Smooth muscle cell of the brain vasculature (primary cell): ENCODE measurements at regions not wholly inside any gene's neighbourhood (a gene's known extent, or its start where the extent isn't known, plus 50 kb on each side); places are given as distances from the start of the nearest gene placed in this dataset.
"Not testable (repeated sequence)": the region's sequence is repeated elsewhere in the genome, so short reads cannot be mapped to it uniquely, and the experiment has no call there.

Source experiments
- DNase-seq: peaks from one replicate; pipeline ENCODE4 v3.0.0-alpha.2; 2012; ENCODE audit warnings: low read depth, low spot score

DNA sequence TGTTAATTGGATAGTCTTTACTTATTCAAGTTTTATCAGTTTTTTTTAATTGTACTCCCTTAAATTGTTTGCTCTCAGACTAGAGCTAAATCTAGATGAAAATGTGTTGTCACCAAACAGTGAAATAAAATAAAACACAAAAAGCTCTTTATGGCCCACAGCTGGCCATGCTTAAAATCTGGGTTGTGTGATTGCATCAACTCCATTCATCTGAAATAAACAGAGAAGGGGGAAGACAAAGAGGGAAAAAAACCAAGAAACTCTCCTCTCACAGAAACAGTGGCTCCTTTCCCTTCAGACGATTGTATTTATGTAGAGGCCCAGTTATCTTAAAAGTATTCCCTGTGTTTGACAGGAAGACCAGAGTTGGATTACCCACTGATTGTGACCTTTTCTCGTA is 422.4 kb downstream of the IRX1 start:
- no peak for DNase-seq

DNA sequence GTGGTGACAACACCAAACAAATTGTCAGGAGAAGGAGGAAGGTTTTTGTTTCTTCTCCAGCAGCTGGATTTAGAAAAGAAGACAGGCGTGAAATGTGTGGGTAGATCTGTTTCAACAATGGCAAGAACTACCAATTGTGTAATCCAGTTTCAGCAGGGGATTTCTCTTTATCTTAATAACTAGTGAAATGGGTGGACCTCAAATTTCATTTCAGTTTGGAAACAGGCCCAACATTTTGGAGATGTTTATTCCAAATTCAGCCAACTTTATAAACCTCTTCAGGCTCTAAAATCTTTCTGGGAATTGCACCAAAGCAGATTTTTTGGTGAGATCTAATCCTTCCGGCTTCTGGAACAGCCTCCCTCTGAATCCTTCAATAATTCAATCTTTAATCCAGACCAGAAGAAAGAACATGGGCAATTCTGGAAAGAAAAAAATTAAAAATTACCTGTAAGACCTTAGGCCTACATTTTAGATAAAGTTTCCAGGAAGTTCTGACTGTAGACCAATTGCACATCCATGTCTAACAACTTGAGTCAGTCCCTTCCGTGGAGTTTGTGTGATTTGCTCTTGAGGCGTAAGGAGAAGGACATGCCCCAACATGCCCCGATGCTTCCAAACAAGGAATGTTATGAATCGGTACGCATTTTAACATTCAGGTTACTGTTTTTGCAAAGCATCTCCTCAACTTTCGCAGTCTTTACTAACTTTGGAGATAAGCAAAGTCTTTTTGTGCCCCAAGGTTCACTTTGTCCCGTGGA is 423.6 kb downstream of the IRX1 start:
- DNase-seq: no peak

DNA sequence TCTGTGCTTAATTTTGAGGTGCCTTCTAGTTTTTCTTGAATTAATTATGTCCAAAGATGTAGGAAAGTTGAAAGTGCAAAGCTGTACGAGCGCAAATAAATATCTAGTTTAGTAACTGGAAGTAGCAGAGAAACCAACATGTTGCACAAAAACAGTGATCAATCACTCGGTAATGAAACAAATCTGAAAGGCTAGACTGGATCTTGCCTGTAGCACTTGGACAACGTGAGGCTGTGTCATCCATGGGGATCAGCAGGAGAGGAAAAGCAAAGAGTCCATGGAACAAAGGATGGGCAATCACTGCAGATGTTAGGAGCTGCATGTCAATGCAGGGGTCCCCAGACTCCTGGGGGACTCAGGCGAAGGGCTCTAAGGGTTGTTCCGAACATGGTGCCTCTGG is 424.2 kb downstream of the IRX1 start:
- DNase-seq: no peak

DNA sequence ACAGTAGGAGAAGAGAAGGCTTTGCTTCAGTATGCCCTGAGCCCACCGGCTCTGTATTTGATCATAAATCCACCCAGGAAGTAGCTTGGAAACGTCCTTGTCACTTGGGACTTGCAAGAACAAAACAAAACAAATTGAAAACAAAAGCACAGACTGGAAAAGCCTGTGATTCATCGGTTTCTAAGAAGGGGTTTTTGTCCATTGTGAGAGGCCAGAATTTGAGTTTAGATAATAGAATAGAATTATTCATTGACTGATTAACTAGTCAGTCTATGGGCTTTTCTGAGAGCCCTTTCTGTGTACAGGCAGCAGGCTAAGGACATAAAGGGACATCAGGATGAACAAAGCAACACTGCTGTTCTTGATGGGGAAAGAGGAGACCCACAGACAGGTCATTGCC is 424.8 kb downstream of the IRX1 start:
- no peak for DNase-seq

DNA sequence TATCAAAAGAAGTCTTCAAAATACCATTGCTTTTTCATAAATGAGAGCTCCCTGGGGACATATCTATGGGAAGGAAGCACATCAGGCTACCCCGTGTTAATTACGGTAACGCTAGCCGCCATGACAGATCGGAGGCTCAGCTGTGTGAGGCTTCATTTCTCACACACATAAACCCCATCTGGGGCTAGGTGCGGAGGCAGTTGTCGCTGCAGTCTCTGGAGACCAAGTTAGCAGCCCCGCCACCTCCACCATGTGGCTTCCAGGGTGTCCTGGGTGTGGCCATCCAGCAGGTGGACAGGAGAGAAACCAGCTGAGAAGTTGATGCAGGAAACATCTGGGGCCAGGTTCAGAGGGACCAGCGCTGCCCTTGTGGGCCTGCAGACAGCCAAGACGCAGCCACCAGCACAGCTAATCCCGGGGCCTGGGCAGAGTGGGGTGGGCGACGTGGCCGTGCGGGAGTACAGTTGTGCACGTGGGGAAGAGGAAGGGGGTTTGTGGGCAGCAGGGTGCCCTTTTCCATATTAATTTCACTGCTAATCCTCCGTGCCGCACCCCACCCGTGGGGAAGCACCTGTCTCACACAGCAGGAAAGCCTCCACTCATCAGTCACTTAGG is 426.5 kb downstream of the IRX1 start:
- DNase-seq: no peak

DNA sequence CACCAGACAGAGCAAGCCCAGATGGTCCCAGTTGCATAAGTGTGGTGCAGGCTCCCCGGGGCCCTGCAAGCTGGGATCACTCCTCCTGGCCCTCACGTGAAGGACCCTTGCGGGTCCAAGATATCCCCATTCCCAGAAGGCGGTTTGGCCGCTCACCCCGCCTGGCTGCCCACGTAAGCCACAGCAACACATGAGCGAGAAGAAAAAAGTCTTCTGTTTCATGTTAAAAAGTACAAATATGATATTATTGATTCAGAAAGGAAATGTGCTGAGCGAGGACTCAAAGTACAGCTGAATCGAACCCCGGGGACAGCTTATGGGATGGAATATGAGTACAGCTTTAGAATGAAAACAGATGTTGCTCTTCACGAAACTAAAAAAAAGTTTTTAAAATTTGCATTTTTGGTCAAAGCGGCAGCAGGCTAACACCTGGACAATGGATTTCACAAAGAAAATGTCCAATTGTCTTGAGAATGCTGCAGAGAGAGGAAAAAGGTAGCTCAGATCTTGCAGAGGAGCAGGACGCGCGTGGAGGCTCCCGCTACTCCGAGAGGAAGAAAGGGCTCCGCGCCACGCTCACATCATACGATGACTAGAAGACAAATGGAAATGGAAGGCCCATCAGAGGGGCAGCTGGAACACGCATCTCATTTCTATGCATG is 427.6 kb downstream of the IRX1 start:
- DNase-seq: no peak

DNA sequence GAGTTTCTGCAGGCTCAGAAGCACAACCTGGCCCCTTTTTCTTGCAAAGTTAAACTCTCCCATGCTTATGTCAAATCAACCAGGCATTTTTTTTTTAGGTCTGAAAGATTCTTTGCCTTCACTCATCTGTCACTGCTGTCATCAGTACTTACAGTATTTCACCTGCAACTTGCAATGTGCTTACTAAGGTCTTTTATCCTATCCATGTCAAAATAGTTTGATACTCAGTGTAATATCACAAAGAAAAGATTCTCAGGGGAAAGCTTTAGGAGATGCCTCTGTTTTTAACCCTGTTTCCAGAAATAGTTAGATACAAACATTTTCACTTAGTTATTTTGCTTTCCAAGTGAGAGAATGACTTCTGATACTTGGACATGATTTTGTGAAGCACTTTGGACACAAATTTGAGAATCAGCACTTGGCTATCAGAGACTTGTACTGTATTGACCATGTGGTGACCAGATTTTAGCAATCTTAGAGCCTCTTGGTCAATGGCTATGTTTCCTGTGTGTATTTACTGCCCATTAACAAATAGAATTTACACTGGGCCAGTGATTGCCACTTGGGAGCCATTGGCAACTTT is 428.2 kb downstream of the IRX1 start:
- no peak for DNase-seq

DNA sequence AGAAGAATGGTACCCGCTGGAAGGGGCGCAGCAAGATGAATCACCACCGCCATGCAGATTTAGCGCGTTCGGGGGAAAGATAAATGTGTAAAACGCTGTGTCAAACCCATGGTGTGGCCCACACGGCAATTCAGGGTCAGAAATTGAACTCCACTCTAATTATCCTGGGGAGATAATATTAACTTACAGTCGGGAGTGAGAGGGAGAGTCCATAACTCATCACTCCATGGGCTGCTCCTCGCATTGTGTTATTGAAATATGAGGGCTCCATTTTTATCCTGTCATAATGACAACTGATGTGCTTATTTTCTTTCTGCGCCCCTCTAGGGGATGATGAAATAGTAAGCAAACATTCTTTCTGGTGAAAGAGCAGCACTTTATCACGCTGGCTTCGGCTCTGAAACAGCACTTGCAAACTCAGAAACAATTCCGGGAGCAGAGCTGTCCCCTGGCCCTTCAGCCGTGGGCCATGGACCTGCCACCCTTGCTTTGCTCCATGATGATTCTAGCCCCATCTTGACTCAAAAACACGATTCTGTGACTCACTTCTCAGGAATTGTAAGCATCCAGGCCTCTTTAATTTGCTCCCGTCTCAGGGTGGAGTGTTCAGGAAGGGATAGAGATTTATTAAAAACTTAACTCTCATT is 431.6 kb downstream of the IRX1 start:
- no peak for DNase-seq

DNA sequence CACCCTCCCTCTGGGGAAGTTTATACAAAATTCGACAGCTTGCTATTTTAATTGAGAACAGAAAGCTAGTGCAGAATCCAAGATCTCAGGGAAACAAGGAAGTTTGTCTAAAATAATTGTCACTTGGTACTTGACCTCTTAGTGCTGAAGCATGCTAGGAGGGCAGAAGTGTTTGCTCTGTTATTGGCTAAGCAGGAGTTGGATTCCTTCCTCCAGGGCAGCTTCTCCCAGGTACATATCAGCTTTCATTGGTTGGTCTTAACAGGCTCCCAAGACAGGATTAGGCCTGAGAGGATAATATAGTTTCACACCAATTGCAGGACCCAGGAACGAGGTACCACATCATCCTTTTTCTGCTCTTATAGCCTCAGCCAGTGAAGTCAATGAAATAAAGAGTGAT is 432.8 kb downstream of the IRX1 start:
- no peak for DNase-seq

DNA sequence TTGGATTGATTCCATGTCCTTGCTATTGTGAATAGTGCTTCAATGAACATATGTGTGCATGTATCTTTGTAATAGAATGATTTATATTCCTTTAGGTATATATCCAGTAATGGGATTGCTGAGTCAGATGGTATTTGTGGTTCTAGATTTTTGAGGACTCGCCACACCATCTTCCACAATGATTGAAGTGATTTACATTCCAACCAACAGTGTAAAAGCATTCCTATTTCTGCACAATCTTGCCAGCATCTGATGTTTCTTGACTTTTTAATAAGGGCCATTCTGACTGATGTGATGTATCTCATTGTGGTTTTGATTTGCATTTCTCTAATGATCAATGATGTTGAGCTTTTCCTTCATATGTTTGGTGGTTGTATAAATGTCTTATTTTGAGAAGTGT is 437.9 kb downstream of the IRX1 start:
- DNase-seq: not testable (repeated sequence)

DNA sequence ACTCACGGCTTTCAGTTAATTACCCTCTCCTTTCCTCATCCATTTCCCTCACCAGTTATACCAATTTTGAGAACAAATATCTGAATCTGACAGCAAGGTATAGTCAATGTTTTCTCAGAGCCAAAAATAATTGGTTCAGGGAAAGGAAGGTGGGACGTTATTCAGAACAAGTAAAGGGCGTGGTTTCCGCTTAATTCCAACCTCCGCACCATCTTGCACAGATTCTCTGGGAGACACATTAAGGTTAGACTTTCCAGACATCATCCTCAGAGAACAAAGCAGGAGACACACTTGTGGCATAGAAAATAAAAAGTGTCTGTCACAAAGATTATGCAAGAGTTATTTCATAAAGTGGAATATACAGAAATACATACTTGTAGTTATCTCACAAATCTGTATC is 441.2 kb downstream of the IRX1 start:
- DNase-seq: no peak

DNA sequence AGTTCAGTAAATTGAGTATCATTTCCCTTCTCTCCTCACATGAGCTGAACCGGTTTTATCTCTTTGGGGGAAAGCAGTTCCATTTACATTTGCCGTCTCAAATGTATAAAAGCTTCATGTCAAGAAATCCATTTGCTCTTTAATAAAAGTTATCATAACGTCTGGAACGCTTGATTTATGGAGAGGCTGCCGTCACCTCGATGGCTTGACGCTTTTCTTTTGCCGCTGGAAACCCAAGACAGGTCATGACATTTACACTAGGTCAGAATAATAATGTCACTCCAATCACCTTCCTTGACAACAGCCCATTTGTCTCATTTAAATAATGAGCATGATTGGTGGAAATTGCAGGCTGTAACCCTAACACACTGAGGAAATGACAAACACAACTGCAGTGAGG is 443.4 kb downstream of the IRX1 start:
- DNase-seq: no peak

DNA sequence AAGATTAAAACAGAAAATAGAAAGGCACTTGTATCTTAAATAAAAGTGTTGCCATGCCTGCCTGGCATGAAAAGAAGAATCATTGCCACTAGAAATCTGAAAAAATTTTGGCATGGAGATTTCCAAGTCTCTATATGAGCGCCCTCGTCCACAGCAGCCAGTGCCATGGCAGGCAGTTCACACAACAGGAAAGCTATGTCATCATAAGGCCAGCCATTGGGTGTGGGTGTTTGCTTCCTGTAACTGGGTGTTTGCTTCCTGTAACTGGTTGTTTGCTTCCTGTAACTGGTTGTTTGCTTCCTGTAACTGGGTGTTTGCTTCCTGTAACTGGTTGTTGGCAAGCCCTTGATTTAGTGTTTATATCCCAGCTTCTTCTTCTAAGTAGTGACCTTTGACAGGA is 446.7 kb downstream of the IRX1 start:
- no peak for DNase-seq

DNA sequence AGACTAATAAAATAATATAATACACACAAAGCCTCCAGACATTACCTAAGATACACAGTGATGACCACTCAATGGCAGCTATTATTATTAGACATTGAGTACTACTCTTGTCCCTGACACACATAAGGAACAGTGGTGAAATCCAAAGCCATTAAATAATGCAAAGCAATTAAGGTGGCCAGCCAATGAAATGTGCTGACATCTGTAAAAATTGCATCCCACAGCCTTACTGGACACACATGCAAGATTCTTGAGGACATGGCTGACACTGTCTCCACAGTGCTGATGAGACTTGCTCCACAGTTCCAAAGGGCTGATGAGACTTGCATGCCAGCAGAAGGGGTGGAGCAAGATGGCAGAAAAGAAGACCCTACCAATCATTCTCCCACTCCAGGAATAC is 447.5 kb downstream of the IRX1 start:
- DNase-seq: no peak

DNA sequence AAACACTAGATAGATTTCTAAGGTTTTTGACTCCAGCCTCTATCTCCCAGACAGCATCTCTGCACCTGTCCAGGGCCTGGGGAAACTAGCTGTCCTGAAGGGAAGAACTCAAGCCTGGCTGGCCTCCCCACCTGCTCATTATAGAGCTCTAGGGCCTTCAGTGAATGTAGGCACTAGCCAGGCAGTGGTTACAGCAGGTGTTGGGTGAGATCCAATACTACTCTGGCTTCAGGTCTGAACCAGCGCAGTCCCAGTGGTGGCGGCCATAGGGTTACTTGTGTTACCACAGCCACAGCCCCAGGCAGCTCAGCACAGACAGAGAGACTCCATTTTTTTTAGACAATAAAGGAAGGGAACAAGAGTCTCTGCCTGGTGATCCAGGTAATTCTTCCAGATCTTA is 449.2 kb downstream of the IRX1 start:
- DNase-seq: no peak

DNA sequence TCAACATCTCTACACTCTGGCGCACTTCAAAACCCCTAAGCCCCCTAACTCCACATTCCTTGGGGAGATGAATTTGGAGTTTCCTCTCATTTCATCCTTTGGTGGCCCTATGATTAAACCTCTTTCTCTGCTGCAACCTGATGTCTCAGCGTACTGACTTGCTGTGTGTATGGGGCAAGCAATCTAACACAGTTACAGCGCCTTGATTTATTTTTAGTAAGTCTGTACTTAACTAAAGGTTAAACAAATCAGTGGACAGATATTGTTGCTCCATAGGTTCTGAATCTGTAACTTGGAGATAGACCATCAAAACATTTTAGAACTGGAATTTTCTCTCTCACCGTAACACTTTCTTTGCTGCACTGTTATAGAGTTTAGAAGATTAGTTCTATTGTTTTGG is 452.8 kb downstream of the IRX1 start:
- DNase-seq: no peak

DNA sequence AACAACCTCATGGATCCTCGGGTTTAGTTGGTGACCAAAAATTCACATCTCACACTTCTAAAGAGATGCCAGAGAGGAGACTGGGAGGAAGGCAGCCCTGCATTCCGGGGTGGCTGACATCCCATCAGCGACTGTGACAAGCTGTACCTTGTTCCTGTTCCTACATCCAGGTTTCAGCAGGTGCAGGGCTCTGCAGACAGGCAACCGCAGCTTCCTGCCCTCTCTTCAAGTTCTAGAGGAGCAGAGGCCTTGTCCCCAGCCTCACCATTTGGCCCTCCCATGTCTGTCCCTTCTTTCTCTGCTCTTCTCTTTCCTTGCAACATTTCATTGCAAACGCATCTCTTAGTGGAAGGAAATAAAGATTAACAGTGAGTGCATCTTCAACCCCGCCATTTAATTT is 454.6 kb downstream of the IRX1 start:
- DNase-seq: no peak

DNA sequence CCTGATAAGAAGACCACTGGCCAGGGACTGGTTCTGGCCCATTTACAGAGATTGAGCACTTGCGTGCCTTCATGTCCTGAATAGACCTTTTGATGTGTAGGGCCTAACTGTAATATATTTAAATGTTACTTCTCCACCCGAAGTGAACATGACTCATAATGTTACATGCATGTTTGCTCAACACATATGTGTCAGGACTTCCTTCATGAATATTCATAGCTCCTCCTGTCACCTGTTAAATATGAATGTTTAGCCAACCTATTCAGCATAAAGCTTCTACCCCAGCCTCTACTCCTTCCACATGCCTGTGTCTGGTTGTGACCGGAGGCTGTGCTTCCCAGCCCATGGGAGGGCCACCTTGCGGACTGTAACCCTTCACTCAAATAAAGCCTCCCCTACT is 457.5 kb downstream of the IRX1 start:
- no peak for DNase-seq

DNA sequence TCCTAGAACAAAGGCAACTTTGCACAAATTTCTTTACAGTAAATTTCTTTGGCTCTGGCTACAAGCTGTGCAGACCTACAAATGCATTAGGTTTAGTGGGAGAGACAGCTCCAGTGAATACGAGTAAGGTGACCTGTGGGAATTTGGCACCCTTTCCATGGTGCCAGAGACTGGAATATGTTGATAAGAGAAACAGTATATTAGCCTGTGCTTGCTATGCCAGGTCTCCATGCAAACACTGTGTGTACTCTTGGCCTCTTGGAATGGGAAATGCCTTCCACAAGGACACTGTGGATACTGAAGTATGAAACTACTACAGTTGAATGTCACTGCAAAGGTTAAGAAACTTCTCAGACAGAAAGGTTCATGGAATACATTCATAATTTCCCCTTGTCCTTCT is 458.5 kb downstream of the IRX1 start:
- no peak for DNase-seq

DNA sequence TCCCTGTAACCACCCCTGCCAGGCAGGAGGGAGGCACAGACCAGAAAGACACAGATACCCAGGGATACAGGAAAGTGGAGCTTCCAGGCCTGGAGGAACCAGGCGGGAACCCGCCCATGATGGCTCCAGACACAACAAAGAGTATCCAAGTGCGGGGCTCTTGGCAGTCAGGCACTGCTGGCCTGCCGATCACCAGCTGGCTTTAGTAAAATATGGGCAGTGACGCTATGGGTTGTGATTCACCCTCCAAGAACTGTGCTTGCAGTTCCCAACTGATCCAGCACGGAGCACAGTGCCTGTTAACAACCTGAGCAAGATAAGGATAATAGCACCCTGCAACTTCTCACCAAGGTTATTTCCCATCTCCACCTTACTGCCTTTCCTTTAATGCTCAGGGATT is 463.3 kb downstream of the IRX1 start:
- DNase-seq: no peak

DNA sequence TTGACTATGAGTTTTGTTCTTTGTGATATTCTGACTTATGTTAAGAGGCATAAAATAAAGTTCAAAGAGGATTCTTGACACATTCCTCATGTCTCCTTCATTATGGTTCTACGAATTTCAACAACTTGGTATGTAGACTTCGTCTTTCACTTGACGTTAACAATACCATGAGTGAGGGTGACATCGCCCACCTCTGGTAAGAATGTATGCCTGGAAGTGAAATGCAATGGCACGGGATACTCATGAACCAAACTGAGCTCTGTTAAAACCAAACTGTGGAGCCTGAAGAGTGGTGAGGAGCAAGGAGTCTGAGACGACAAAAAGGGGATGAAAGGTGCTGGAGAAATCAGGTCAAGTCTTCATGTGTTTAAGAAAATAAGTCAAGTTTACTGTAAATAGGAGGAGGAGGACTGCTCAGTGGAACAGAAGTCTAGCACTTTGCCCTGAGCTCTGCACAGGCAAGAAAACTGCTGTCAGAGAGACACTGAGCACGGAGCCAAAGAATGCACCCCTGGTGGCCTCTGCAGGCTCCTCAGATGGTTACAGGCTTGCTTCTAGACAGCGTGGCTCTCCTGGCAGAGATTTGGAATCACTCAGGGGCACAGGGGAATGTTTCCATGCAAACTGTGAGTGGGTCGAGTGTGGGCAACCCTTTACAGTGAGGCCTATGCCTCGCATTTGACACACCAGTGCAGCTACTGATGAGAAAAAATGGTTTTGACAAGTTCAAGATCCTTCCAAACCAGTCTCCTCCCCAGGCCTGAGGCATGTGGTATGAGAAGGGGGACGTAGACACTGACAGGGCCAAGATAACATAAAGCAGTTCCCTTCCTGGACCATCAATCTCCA is 470.1 kb downstream of the IRX1 start:
- no peak for DNase-seq
